H1 (cell line): ENCODE measurements at regions not wholly inside any gene's neighbourhood (a gene's known extent, or its start where the extent isn't known, plus 50 kb on each side); places are given as distances from the start of the nearest gene placed in this dataset.

Source experiments
- CTCF ChIA-PET: fragments of 300-600 bp; sonication (Branson Sonifier 250); formaldehyde crosslinking; loops from one replicate; lab custom pipeline; 2021; ENCODE audit not compliant: partially characterized antibody; lab: Charles Lee
- POLR2A ChIA-PET: fragments of 300-600 bp; sonication (Branson Sonifier 250); formaldehyde crosslinking; loops from one replicate; lab custom pipeline; 2021; ENCODE audit warnings: inconsistent platforms; ENCODE audit not compliant: partially characterized antibody; lab: Charles Lee
- DNase-seq, 2 experiments: peaks; one replicate each; pipeline versions ENCODE4 v3.0.0 to v3.0.0-alpha.2; 2010 to 2022; ENCODE audit warnings: low spot score in 2 of 2, low read depth in 1 of 2, mixed read lengths in 1 of 2
- FAIRE-seq: peaks from 2 replicates; lab custom pipeline; 2011; peaks lifted over from hg19 to GRCh38; lab: Jason Lieb, UNC
- H2AFZ ChIP-seq: 2 replicates; pipeline ENCODE4 v1.8.1; 2012; ENCODE audit warnings: low read length, inconsistent platforms
- H2AK5ac ChIP-seq: 2 replicates; pipeline ENCODE4 v1.6.1; 2013; ENCODE audit warnings: low read depth, low read length
- H2BK120ac ChIP-seq: replicated peaks from 2 replicates; pipeline ENCODE3; 2013; ENCODE audit warnings: low read depth, low read length, inconsistent platforms
- H2BK12ac ChIP-seq: 2 replicates; pipeline ENCODE4 v1.6.1; 2013; ENCODE audit warnings: low read depth, low read length
- H2BK15ac ChIP-seq: 2 replicates; pipeline ENCODE4 v1.6.1; 2013; ENCODE audit warnings: low read length
- H2BK20ac ChIP-seq: 2 replicates; pipeline ENCODE4 v1.6.1; 2013; ENCODE audit warnings: low read length
- H2BK5ac ChIP-seq: 2 replicates; pipeline ENCODE4 v1.6.1; 2013; ENCODE audit warnings: low read depth, low read length
- H3K14ac ChIP-seq: 2 replicates; pipeline ENCODE4 v1.6.1; 2013; ENCODE audit warnings: inconsistent platforms; ENCODE audit not compliant: insufficient read length
- H3K18ac ChIP-seq: 2 replicates; pipeline ENCODE4 v1.6.1; 2013; ENCODE audit warnings: low read length; ENCODE audit errors: extremely low read depth
- H3K23ac ChIP-seq: 2 replicates; pipeline ENCODE4 v1.6.1; 2013; ENCODE audit warnings: inconsistent platforms; ENCODE audit not compliant: insufficient read length
- H3K23me2 ChIP-seq: 2 replicates; pipeline ENCODE4 v1.6.1; 2013; ENCODE audit warnings: low read depth, low read length
- H3K27ac ChIP-seq: 2 replicates; pipeline ENCODE4 v1.6.1; 2011; ENCODE audit warnings: low read depth, low read length, inconsistent platforms
- H3K27me3 ChIP-seq, 4 experiments: replicated peaks in 1 of 4; 1 replicate in 1 of 4; 2 replicates in 3 of 4; pipeline versions ENCODE4 v1.6.1 to v1.8.1; 2011 to 2013; ENCODE audit warnings: low read length in 3 of 4, mild to moderate bottlenecking in 3 of 4, inconsistent platforms in 2 of 4, mixed read lengths in 2 of 4, moderate library complexity in 1 of 4; ENCODE audit not compliant: control insufficient read depth in 3 of 4, insufficient read depth in 3 of 4; ENCODE audit errors: extremely low read depth in 1 of 4
- H3K36me3 ChIP-seq, 4 experiments: 2 replicates each; pipeline versions ENCODE4 v1.6.1 to v1.8.1; 2011 to 2013; ENCODE audit warnings: mild to moderate bottlenecking in 4 of 4, low read length in 3 of 4, moderate library complexity in 2 of 4, control low read depth in 1 of 4, inconsistent platforms in 1 of 4; ENCODE audit not compliant: insufficient read depth in 4 of 4, control insufficient read depth in 2 of 4
- H3K4ac ChIP-seq: replicated peaks from 2 replicates; pipeline ENCODE3; 2013; ENCODE audit warnings: low read length, low read depth, mixed read lengths, inconsistent platforms; ENCODE audit not compliant: insufficient read length
- H3K4me1 ChIP-seq, 4 experiments: replicated peaks in 1 of 4; 1 replicate in 1 of 4; 2 replicates in 3 of 4; pipeline versions ENCODE4 v1.6.1 to v1.8.1; 2011 to 2013; ENCODE audit warnings: low read length in 3 of 4, inconsistent platforms in 2 of 4, mixed read lengths in 1 of 4; ENCODE audit not compliant: insufficient read depth in 4 of 4, control insufficient read depth in 3 of 4
- H3K4me2 ChIP-seq, 2 experiments: 2 replicates each; pipeline versions ENCODE4 v1.6.1 to v1.8.1; 2011 to 2013; ENCODE audit warnings: low read depth in 2 of 2, low read length in 2 of 2, control low read depth in 1 of 2, inconsistent platforms in 1 of 2, mild to moderate bottlenecking in 1 of 2; ENCODE audit not compliant: insufficient read depth in 1 of 2
- H3K4me3 ChIP-seq, 4 experiments: fragments of 200-600, 300-600 bp in 1 of 4; sonication (generic), shearing (Covaris generic), sonication (Bioruptor Twin) in 1 of 4; 2 replicates each; pipeline versions ENCODE4 v1.5.1 to v1.8.1; 2011 to 2016; ENCODE audit warnings: low read length in 4 of 4, low read depth in 3 of 4, control low read depth in 2 of 4, inconsistent platforms in 2 of 4, mild to moderate bottlenecking in 2 of 4, mixed read lengths in 1 of 4, moderate library complexity in 1 of 4; ENCODE audit not compliant: insufficient read depth in 2 of 4; ENCODE audit errors: extremely low read depth in 1 of 4
- H3K56ac ChIP-seq: replicated peaks from 2 replicates; pipeline ENCODE3; 2013; ENCODE audit warnings: low read depth, mild to moderate bottlenecking, mixed read lengths, low read length, inconsistent platforms; ENCODE audit not compliant: insufficient read length
- H3K79me1 ChIP-seq: 2 replicates; pipeline ENCODE4 v1.6.1; 2013; ENCODE audit warnings: low read depth, low read length, control low read depth
- H3K79me2 ChIP-seq, 2 experiments: 2 replicates each; pipeline versions ENCODE4 v1.6.1 to v1.8.1; 2012 to 2013; ENCODE audit warnings: low read length in 2 of 2, mild to moderate bottlenecking in 2 of 2, inconsistent platforms in 1 of 2; ENCODE audit not compliant: insufficient read depth in 2 of 2, control insufficient read depth in 1 of 2
- H3K9ac ChIP-seq, 4 experiments: replicated peaks in 1 of 4; 1 replicate in 1 of 4; 2 replicates in 3 of 4; pipeline versions ENCODE4 v1.6.1 to v1.8.1; 2011 to 2013; ENCODE audit warnings: low read depth in 3 of 4, low read length in 3 of 4, control low read depth in 2 of 4, mild to moderate bottlenecking in 2 of 4, moderate library complexity in 2 of 4, inconsistent platforms in 1 of 4; ENCODE audit errors: extremely low read depth in 1 of 4
- H3K9me3 ChIP-seq, 2 experiments: 2 replicates each; pipeline versions ENCODE4 v1.6.1 to v1.8.1; 2012 to 2013; ENCODE audit warnings: mild to moderate bottlenecking in 2 of 2, moderate library complexity in 2 of 2, control low read depth in 1 of 2, inconsistent platforms in 1 of 2, low read depth in 1 of 2, low read length in 1 of 2, mixed read lengths in 1 of 2; ENCODE audit not compliant: insufficient read depth in 2 of 2
- H4K20me1 ChIP-seq, 2 experiments: replicated peaks in 1 of 2; 2 replicates each; pipeline versions ENCODE3 to v1.8.1; 2011 to 2013; ENCODE audit warnings: inconsistent platforms in 2 of 2, low read length in 2 of 2, mild to moderate bottlenecking in 1 of 2; ENCODE audit not compliant: insufficient read depth in 2 of 2, control insufficient read depth in 1 of 2
- H4K5ac ChIP-seq: 2 replicates; pipeline ENCODE4 v1.6.1; 2013; ENCODE audit warnings: low read length, low read depth, mixed read lengths, inconsistent platforms; ENCODE audit not compliant: insufficient read length
- H4K8ac ChIP-seq: 2 replicates; pipeline ENCODE4 v1.8.0; 2013; ENCODE audit warnings: mild to moderate bottlenecking, moderate library complexity, low read length, inconsistent platforms; ENCODE audit not compliant: insufficient read depth; ENCODE audit errors: extremely low read depth
- H4K91ac ChIP-seq: replicated peaks from 2 replicates; pipeline ENCODE3; 2013; ENCODE audit warnings: low read length, mixed read lengths, inconsistent platforms; ENCODE audit not compliant: insufficient read length
- BCL11A ChIP-seq, 2 experiments: IDR thresholded peaks; one replicate each; pipeline ENCODE4 v1.6.1; 2011; ENCODE audit warnings: low read depth in 2 of 2, low read length in 2 of 2, mild to moderate bottlenecking in 2 of 2
- CBX5 ChIP-seq: fragments of 300-800, 300-1000 bp; sonication (generic); IDR thresholded peaks from 2 replicates; pipeline ENCODE4 v1.7.1; 2016; ENCODE audit warnings: antibody characterized with exemption, low read length, low read depth
- EGR1 ChIP-seq: IDR thresholded peaks from 2 replicates; pipeline ENCODE4 v1.6.1; 2011; ENCODE audit warnings: low read depth, low read length, borderline replicate concordance
- GABPA ChIP-seq: IDR thresholded peaks from 2 replicates; pipeline ENCODE4 v1.6.1; 2011; ENCODE audit warnings: mild to moderate bottlenecking, low read length, moderate library complexity, borderline replicate concordance; ENCODE audit not compliant: insufficient read depth
- RAD21 ChIP-seq, 2 experiments: IDR thresholded peaks in 1 of 2; conservative IDR thresholded peaks in 1 of 2; 2 replicates each; pipeline ENCODE4 v1.6.1; 2011; ENCODE audit warnings: low read depth in 2 of 2, low read length in 2 of 2, improper control_type of control experiment in 1 of 2, inconsistent platforms in 1 of 2, mild to moderate bottlenecking in 1 of 2, moderate library complexity in 1 of 2
- RXRA ChIP-seq: IDR thresholded peaks from 2 replicates; pipeline ENCODE4 v1.6.1; 2011; ENCODE audit warnings: low read depth, mild to moderate bottlenecking, low read length, moderate library complexity; ENCODE audit not compliant: insufficient read depth
- SIN3A ChIP-seq, 2 experiments: IDR thresholded peaks in 1 of 2; conservative IDR thresholded peaks in 1 of 2; 2 replicates each; pipeline ENCODE4 v1.6.1; 2011 to 2012; ENCODE audit warnings: low read length in 2 of 2, improper control_type of control experiment in 1 of 2, low read depth in 1 of 2, mild to moderate bottlenecking in 1 of 2
- SP2 ChIP-seq: IDR thresholded peaks from 2 replicates; pipeline ENCODE4 v1.6.1; 2012; ENCODE audit warnings: mild to moderate bottlenecking, low read length, inconsistent platforms
- SP4 ChIP-seq: IDR thresholded peaks from 2 replicates; pipeline ENCODE4 v1.6.1; 2012; ENCODE audit warnings: low read length, inconsistent platforms
- SRF ChIP-seq: IDR thresholded peaks from 2 replicates; pipeline ENCODE4 v1.6.1; 2011; ENCODE audit warnings: mild to moderate bottlenecking, low read depth, low read length, moderate library complexity
- TBP ChIP-seq: IDR thresholded peaks from 2 replicates; pipeline ENCODE4 v1.6.1; 2011; ENCODE audit warnings: low read depth, low read length, improper control_type of control experiment
- WGBS, 2 experiments: shearing (Covaris generic) in 1 of 2; methylation state at CpG; one replicate each; pipeline versions ENCODE4 v1.1.6 to v1.1.7; 2013 to 2015; ENCODE audit warnings: low lambda C conversion rate in 2 of 2, mixed read lengths in 2 of 2, inconsistent platforms in 1 of 2, low coverage in 1 of 2, missing lambda C conversion rate in 1 of 2; ENCODE audit not compliant: insufficient replicate concordance in 2 of 2, insufficient coverage in 1 of 2, insufficient read length in 1 of 2; ENCODE audit errors: extremely low coverage in 1 of 2, missing lambda C conversion rate in 1 of 2; 5-methylcytosine and 5-hydroxymethylcytosine counted together
- TF ChIP-seq, protein P1 (sequence below): IDR thresholded peaks from 2 replicates; pipeline ENCODE4 v1.6.1; 2012; ENCODE audit warnings: inconsistent platforms

GRCh38 chr13:98083507-98083906 is 59.4 kb upstream of the FARP1 start:
- H2BK5ac ChIP-seq: no peak overlapping the region
- no peak overlapping the region for H2AFZ ChIP-seq
- no peaks in the 10 kb centered on the region for H3K79me2 ChIP-seq
- no peak overlapping the region for H3K9ac ChIP-seq
- H3K23me2 ChIP-seq: no peaks in the 10 kb centered on the region; the same call in 1 of the 2 replicates
- H3K23ac ChIP-seq: no peak overlapping the region
- no peak overlapping the region for H3K4ac ChIP-seq
- CTCF ChIA-PET: interaction anchor here (0.6 kb wide), 1 partner anchor 570 kb away, joined by 3 read pairs; no protein-coding TSS in a partner anchor
- no peaks in the 10 kb centered on the region for H4K20me1 ChIP-seq
- H3K36me3 ChIP-seq: no peaks in the 10 kb centered on the region
- no peak overlapping the region for H4K5ac ChIP-seq
- DNase-seq (no peak), FAIRE-seq (no peak)
- H3K4me2 ChIP-seq: no peak overlapping the region
- no peak overlapping the region for H3K18ac ChIP-seq
- POLR2A ChIA-PET: interaction anchor here (0.6 kb wide), 1 partner anchor 16 kb away, joined by 3 read pairs; no protein-coding TSS in a partner anchor
- H3K4me3 ChIP-seq: no peak overlapping the region
- no peaks in the 10 kb centered on the region for H3K79me1 ChIP-seq
- no peak overlapping the region for H2AK5ac ChIP-seq
- H2BK20ac ChIP-seq: no peak overlapping the region
- 88% methylated on average over 6 of the region's 6 CpGs; no CpG with 5 or more reads in 1 of the 2 experiments for WGBS, 2 experiments
- H3K27ac ChIP-seq: no peak overlapping the region
- H3K9me3 ChIP-seq: no peaks in the 10 kb centered on the region
- H2BK15ac ChIP-seq: no peak overlapping the region
- no peak overlapping the region for H2BK120ac ChIP-seq
- H2BK12ac ChIP-seq: no peak overlapping the region
- no peak overlapping the region for H3K14ac ChIP-seq
- H3K27me3 ChIP-seq: no peaks in the 10 kb centered on the region
- H4K91ac ChIP-seq: no peak overlapping the region
- peaks cover 0 to 2% (median 0%) of the 10 kb centered on the region in 4 experiments; a peak in 2 of 7 replicates for H3K4me1 ChIP-seq
- H3K56ac ChIP-seq: no peak overlapping the region
- no peak overlapping the region for H4K8ac ChIP-seq
- TF ChIP-seq EGR1 (no peak), GABPA (no peak), CBX5 (no peak), SP4 (no peak), SP2 (no peak), SRF (no peak), RAD21 (IDR thresholded peaks at IDR 0.05 in 1 of 2, conservative IDR thresholded peaks at IDR 0.05 in 1 of 2; ENCODE audit: low read depth in 2 of 2, low read length in 2 of 2) (no peak), BCL11A (IDR thresholded peaks at IDR 0.05; ENCODE audit: low read depth in 2 of 2, low read length in 2 of 2) (no peak), TBP (no peak), RXRA (no peak), SIN3A (conservative IDR thresholded peaks at IDR 0.05 in 1 of 2, IDR thresholded peaks at IDR 0.05 in 1 of 2; ENCODE audit: low read depth in 1 of 2, low read length in 2 of 2) (no peak)
- TF ChIP-seq, protein P1, sequence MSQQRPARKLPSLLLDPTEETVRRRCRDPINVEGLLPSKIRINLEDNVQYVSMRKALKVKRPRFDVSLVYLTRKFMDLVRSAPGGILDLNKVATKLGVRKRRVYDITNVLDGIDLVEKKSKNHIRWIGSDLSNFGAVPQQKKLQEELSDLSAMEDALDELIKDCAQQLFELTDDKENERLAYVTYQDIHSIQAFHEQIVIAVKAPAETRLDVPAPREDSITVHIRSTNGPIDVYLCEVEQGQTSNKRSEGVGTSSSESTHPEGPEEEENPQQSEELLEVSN: no peak
